Activated naive CD8-positive, alpha-beta T cell treated with anti-CD3 and anti-CD28 coated beads, Interleukin-2, amount 10 ng/mL, durations not matched to agents 7 days and 5 days (primary cell): ENCODE measurements at regions not wholly inside any gene's neighbourhood (a gene's known extent, or its start where the extent isn't known, plus 50 kb on each side); places are given as distances from the start of the nearest gene placed in this dataset.
A peak's percentile ranks its signal among the peaks of the same experiment; 100 is the strongest.

Experiments
- ATAC-seq: fragments of 150-1000 bp; cut with Tn5 transposase; one replicate; pipeline ENCODE4 v1.10.0; 2021; ENCODE audit warnings: low read depth, moderate library complexity
- POLR2A ChIA-PET: fragments of 350-600 bp; sonication (Branson Sonifier 250); formaldehyde crosslinking; loops from one replicate; lab custom pipeline; 2021; ENCODE audit warnings: antibody characterized with exemption; lab: Charles Lee
- DNase-seq: peaks from one replicate; pipeline ENCODE4 v3.0.0; 2021
- H3K27ac Mint-ChIP-seq: one replicate; pipeline ENCODE4 v1.8.0; 2022; ENCODE audit warnings: mild to moderate bottlenecking, mixed read lengths
- H3K27me3 Mint-ChIP-seq: one replicate; pipeline ENCODE4 v1.8.0; 2022; ENCODE audit warnings: mild to moderate bottlenecking, moderate library complexity, mixed read lengths
- H3K36me3 Mint-ChIP-seq: one replicate; pipeline ENCODE4 v1.8.0; 2021; ENCODE audit warnings: mild to moderate bottlenecking, mixed read lengths
- H3K4me1 Mint-ChIP-seq: one replicate; pipeline ENCODE4 v1.8.0; 2021; ENCODE audit warnings: mixed read lengths
- H3K4me3 Mint-ChIP-seq: one replicate; pipeline ENCODE4 v1.8.0; 2022; ENCODE audit warnings: mild to moderate bottlenecking, moderate library complexity, mixed read lengths
- H3K9me3 Mint-ChIP-seq: one replicate; pipeline ENCODE4 v1.8.0; 2021; ENCODE audit warnings: mixed read lengths

DNA sequence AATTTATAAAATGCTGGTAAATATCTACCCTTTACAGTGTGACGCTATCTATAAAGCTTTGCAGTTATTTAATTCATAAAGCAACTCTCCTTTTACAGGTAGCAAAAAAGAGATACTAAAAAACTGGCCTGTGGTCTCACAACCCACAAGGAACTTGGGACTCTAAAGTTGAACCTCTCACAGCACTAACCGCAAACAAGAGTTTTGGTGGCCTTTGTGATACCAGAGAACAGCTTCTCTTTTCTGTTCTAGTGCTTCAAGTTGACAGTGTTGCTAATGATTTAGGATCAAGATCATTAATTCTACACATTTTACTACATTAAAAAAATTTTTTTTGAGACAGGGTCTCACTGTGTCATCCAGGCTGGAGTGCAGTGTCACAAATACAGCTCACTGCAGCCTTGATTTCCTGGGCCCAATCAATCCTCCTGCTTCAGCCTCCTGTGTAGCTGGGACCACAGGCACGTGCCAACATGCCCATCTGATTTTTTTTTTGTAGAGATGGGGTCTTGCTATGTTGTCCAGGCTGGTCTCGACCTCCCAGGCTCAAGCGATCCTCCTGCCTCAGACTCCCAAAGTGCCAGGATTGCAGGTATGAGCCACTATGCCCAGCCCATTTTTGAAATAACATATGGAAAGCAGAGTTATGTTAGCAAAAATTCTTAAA is 56.0 kb upstream of the ST8SIA6 start:
- no peak for DNase-seq
- H3K4me3 Mint-ChIP-seq, result no peak overlapping the region

DNA sequence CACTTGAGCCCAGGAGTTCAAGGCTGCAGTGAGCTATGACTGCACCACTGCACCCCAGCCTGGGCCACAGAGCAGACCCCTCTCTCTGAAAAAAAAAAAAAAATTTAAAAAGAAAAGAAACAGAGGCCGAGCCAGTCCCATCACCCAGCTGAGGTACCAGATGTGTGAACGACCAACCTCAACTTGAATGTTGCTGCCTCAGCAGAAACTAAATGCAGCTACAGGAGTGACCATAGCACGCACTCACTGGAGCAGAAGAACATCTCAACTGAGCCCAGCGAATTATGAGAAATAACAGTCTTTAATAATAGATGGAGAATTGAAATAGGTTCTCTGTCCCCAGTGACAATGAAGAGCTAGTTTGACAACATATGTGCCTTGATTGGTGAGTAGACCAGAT is 53.1 kb upstream of the ST8SIA6 start:
- Mint-ChIP-seq H3K4me3 (no peak overlapping the region), H3K4me1 (peaks cover 16% of the 10 kb centered on the region)

More for the DNA sequence above, 56.0 kb upstream of the ST8SIA6 start:
- ATAC-seq, result no peak
- H3K36me3 Mint-ChIP-seq, result peaks cover 2% of the 10 kb centered on the region
- peaks cover 15% of the 10 kb centered on the region for H3K4me1 Mint-ChIP-seq
- H3K27ac Mint-ChIP-seq, result no peak overlapping the region
- peaks cover 7% of the 10 kb centered on the region for H3K9me3 Mint-ChIP-seq
- POLR2A ChIA-PET, result no interaction called here
- no peaks in the 10 kb centered on the region for H3K27me3 Mint-ChIP-seq

DNA sequence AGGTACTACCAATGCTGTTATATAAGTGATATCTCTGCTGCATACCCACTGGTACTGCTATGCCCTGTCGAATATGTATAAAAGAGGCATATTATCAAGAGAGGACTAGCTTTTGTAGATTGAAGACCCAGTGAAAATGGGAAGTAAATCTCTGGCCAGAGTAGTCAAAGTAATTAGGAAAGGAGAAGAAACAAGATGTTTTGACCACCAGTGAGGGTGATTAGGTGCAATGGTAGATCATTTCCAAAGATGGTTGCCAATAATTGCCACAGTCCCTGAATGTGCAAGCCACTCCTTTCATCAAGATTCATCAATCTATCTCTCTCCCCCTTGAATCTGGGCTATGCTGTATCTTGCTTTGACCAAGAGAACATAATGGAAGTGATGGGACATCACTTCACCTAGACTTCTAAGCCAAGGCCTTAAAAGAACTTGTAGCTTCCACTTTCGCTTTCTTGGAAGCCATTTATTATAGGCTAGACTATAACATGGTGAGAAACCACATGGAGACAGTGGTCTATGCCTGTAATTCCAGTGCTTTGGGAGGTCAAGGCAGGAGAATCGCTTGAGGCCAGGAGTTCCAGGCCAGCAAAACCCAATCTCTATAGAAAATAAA is 52.6 kb upstream of the ST8SIA6 start:
- Mint-ChIP-seq H3K9me3 (peaks cover 3% of the 10 kb centered on the region), H3K27ac (peak overlapping the region; percentile 81), H3K27me3 (no peaks in the 10 kb centered on the region), H3K36me3 (peaks cover 2% of the 10 kb centered on the region), H3K4me1 (peaks cover 16% of the 10 kb centered on the region), H3K4me3 (peak overlapping the region; percentile 6)
- DNase-seq (no peak), ATAC-seq (peak; percentile 39)
- POLR2A ChIA-PET, result interaction anchor here (0.7 kb wide), 1 partner anchor 42 kb away, joined by 3 read pairs; no protein-coding TSS in a partner anchor

More for the DNA sequence above, 53.1 kb upstream of the ST8SIA6 start:
- Mint-ChIP-seq H3K27me3 (no peaks in the 10 kb centered on the region), H3K36me3 (peaks cover 2% of the 10 kb centered on the region), H3K27ac (no peak overlapping the region), H3K9me3 (peaks cover 3% of the 10 kb centered on the region)
- DNase-seq (no peak), ATAC-seq (no peak)
- POLR2A ChIA-PET, result interaction anchor here (0.7 kb wide), 1 partner anchor 42 kb away, joined by 3 read pairs; no protein-coding TSS in a partner anchor

DNA sequence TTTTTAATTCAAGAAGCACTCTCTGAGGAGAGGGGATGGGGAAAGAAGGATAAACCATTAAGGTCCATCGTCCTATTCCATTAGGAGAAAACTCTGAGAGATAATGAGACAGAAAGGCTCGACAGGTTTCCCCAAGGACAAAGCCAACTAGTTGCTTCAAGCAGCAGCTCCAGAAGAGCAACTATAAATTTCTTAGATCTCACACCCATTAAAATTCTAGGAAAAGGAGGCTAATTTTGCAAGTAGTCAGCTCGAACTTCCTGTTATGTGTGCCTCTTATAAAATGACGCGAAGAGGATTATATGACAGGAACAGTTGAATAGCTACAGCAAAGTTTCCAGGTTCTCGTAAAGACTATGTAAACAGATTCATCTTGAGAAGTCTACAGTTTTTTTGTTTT is 52.0 kb upstream of the ST8SIA6 start:
- H3K4me3 Mint-ChIP-seq, result peak overlapping the region; percentile 45

DNA sequence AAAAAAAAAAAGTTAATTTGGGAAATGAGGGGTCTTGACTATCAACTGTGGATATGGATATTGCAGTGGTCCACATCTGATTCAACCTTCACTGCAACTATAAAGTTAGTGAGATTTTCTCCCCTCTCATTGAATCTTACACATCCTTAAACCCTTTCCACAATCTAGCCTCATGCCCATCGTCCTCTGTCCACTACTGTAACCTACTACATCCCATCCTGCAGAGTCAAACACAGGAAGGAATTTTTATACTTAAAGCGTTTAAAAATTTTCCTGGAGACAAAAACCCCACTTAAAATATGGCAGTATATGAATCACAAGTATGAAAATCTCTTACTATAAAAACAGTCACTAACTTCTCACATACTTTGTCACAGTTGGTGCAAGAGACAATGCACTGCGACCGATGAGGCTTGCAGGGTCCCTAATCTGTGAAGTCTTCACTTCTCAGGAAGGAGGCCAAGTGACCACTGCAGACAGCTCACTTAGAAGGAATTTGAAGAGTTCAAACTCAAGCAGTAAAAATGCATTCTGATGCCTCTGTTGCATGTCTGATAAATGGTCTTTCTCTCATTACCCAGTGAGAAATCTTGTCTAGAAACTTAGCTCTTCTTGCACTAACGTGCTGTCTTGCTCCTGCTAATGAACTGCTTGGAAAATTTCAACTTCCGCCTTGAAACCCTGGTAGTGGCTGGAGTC is 50.3 kb upstream of the ST8SIA6 start:
- POLR2A ChIA-PET, result no interaction called here
- H3K36me3 Mint-ChIP-seq, result peaks cover 2% of the 10 kb centered on the region
- peaks cover 10% of the 10 kb centered on the region for H3K4me1 Mint-ChIP-seq
- H3K9me3 Mint-ChIP-seq, result peaks cover 3% of the 10 kb centered on the region
- no peak for DNase-seq
- no peak for ATAC-seq
- no peak overlapping the region for H3K27ac Mint-ChIP-seq
- no peak overlapping the region for H3K4me3 Mint-ChIP-seq
- H3K27me3 Mint-ChIP-seq, result no peaks in the 10 kb centered on the region

More for the DNA sequence above, 52.0 kb upstream of the ST8SIA6 start:
- H3K4me1 Mint-ChIP-seq, result peaks cover 16% of the 10 kb centered on the region
- peaks cover 3% of the 10 kb centered on the region for H3K9me3 Mint-ChIP-seq
- POLR2A ChIA-PET, result no interaction called here
- no peaks in the 10 kb centered on the region for H3K27me3 Mint-ChIP-seq
- ATAC-seq (no peak), DNase-seq (no peak)
- H3K27ac Mint-ChIP-seq, result peak overlapping the region; percentile 44
- H3K36me3 Mint-ChIP-seq, result peaks cover 2% of the 10 kb centered on the region
